ENCODE measurements at regions not wholly inside any gene's neighbourhood (a gene's known extent, or its start where the extent isn't known, plus 50 kb on each side); places are given as distances from the start of the nearest gene placed in this dataset.

- intact Hi-C loops (cut with micrococcal nuclease) = no loop called here
- CTCF ChIA-PET = no interaction called here
These were observed 727.8 kb downstream of the BCL11B start for GRCh38 chr14:98544174-98544573.

More at GRCh38 chr14:98544174-98544573, 727.8 kb downstream of the BCL11B start:
- Histone ChIP-seq H3K9me3 (replicated peaks; ENCODE audit: control insufficient read depth, insufficient read depth, low read length) (peaks cover 4% of the 10 kb centered on the region), H3K4me1 (ENCODE audit: control insufficient read depth, extremely low read depth, insufficient read depth, low read length) (no peaks in the 10 kb centered on the region), H2AFZ (ENCODE audit: low read depth, low read length) (no peak overlapping the region), H3K4me2 (ENCODE audit: insufficient read depth, low read length) (no peak overlapping the region), H3K27me3 (ENCODE audit: control insufficient read depth in 2 of 2, insufficient read depth in 2 of 2, low read length in 2 of 2) (no peaks in the 10 kb centered on the region), H3K4me3 (replicated peaks in 1 of 3; ENCODE audit: insufficient read depth in 1 of 3, low read depth in 1 of 3, low read length in 3 of 3) (no peak overlapping the region), H3K9ac (replicated peaks; ENCODE audit: extremely low read depth, insufficient read depth, low read length) (no peak overlapping the region), H3K36me3 (ENCODE audit: control insufficient read depth in 2 of 2, extremely low read depth in 1 of 2, insufficient read depth in 2 of 2, low read length in 2 of 2) (no peaks in the 10 kb centered on the region), H3K9me1 (replicated peaks; ENCODE audit: control insufficient read depth, extremely low read depth, insufficient read depth, low read length) (no peaks in the 10 kb centered on the region), H4K20me1 (replicated peaks; ENCODE audit: control insufficient read depth, extremely low read depth, insufficient read depth, low read length) (no peaks in the 10 kb centered on the region), H3K79me2 (ENCODE audit: control insufficient read depth, insufficient read depth, low read length) (no peaks in the 10 kb centered on the region), H3K27ac (ENCODE audit: insufficient read depth, low read depth, low read length) (no peak overlapping the region)
- no TSS peak for BruUV-seq (replicated peaks)
- POLR2A ChIA-PET = no interaction called here
- FAIRE-seq (no peak), DNase-seq (ENCODE audit: low read depth, low spot score) (no peak)
- dilution Hi-C loops (cut with MboI; ENCODE audit: extremely low pct_ligation_motif_present, low sequenced_read_pairs) = no loop called here
- TF ChIP-seq POLR2A (IDR thresholded peaks at IDR 0.05; ENCODE audit: low read depth, low read length) (no peak), MYC (IDR thresholded peaks at IDR 0.05; ENCODE audit: low read depth, low read length) (no peak), EZH2 (IDR thresholded peaks at IDR 0.05; ENCODE audit: borderline replicate concordance, low read depth, low read length, severe bottlenecking) (no peak), CTCF (IDR thresholded peaks at IDR 0.05; ENCODE audit: extremely low read depth in 1 of 2, insufficient read depth in 1 of 2, low read depth in 1 of 2, low read length in 2 of 2) (no peak), MAX (IDR thresholded peaks at IDR 0.05; ENCODE audit: insufficient read depth, insufficient read length) (no peak), FOS (IDR thresholded peaks at IDR 0.05; ENCODE audit: borderline replicate concordance, insufficient read depth, low read length) (no peak), GATA2 (IDR thresholded peaks at IDR 0.05; ENCODE audit: insufficient read depth, insufficient read length, low read depth, low read length) (no peak), POLR2AphosphoS5 (IDR thresholded peaks at IDR 0.05; ENCODE audit: insufficient read depth, low read depth, low read length) (no peak), JUN (IDR thresholded peaks at IDR 0.05; ENCODE audit: borderline replicate concordance, insufficient read depth, insufficient read length, low read depth) (no peak)
